Astrocyte of the spinal cord (primary cell): ENCODE measurements at regions not wholly inside any gene's neighbourhood (a gene's known extent, or its start where the extent isn't known, plus 50 kb on each side); places are given as distances from the start of the nearest gene placed in this dataset.

Experiments used
- DNase-seq: peaks from one replicate; pipeline ENCODE4 v3.0.0; 2011; ENCODE audit warnings: low read depth, low spot score
- H3K4me3 ChIP-seq: 2 replicates; pipeline ENCODE4 v1.5.1; 2011; ENCODE audit warnings: low read depth, mild to moderate bottlenecking, low read length, moderate library complexity
- CTCF ChIP-seq: IDR thresholded peaks from 2 replicates; pipeline ENCODE4 v1.5.1; 2012; ENCODE audit warnings: low read depth, mild to moderate bottlenecking, low read length, inconsistent platforms
- in situ Hi-C: cut with HindIII; loops from 2 replicates; pipeline ENCODE4 v1.10.0; 2017; ENCODE audit warnings: low sequenced_read_pairs

- no peak for TF ChIP-seq CTCF
- no peak overlapping the region for H3K4me3 ChIP-seq
- in situ Hi-C loops: no loop called here
Measured at GRCh38 chr2:35784777-35785176, 570.8 kb upstream of the CRIM1 start.

GRCh38 chr2:35783723-35784122 is 571.9 kb upstream of the CRIM1 start:
- peak; percentile 1 for DNase-seq
- in situ Hi-C loops: no loop called here
- no peak overlapping the region for H3K4me3 ChIP-seq
- no peak for TF ChIP-seq CTCF

More at GRCh38 chr2:35784777-35785176, 570.8 kb upstream of the CRIM1 start:
- DNase-seq: no peak

- DNase-seq: no peak
- no peak for TF ChIP-seq CTCF
- no peak overlapping the region for H3K4me3 ChIP-seq
- in situ Hi-C loops: no loop called here
Measured at GRCh38 chr2:35741556-35741955, 614.0 kb upstream of the CRIM1 start.

GRCh38 chr2:35731674-35732073 is 623.9 kb upstream of the CRIM1 start:
- no peak overlapping the region for H3K4me3 ChIP-seq
- in situ Hi-C loops: no loop called here
- no peak for DNase-seq
- no peak for TF ChIP-seq CTCF

- DNase-seq: no peak
- in situ Hi-C loops: no loop called here
- TF ChIP-seq CTCF: no peak
- H3K4me3 ChIP-seq: no peak overlapping the region
Measured at GRCh38 chr2:35714883-35715282, 640.7 kb upstream of the CRIM1 start.

- no peak overlapping the region for H3K4me3 ChIP-seq
- in situ Hi-C loops: no loop called here
- DNase-seq: no peak
- no peak for TF ChIP-seq CTCF
Measured at GRCh38 chr2:35708411-35708923, 647.1 kb upstream of the CRIM1 start.

GRCh38 chr2:35688309-35688708 is 667.3 kb upstream of the CRIM1 start:
- no peak for DNase-seq
- H3K4me3 ChIP-seq: no peak overlapping the region
- TF ChIP-seq CTCF: no peak
- in situ Hi-C loops: no loop called here
